ENCODE measurements at regions not wholly inside any gene's neighbourhood (a gene's known extent, or its start where the extent isn't known, plus 50 kb on each side); places are given as distances from the start of the nearest gene placed in this dataset.
"Not testable (repeated sequence)": the region's sequence is repeated elsewhere in the genome, so short reads cannot be mapped to it uniquely, and the experiment has no call there.

DNA sequence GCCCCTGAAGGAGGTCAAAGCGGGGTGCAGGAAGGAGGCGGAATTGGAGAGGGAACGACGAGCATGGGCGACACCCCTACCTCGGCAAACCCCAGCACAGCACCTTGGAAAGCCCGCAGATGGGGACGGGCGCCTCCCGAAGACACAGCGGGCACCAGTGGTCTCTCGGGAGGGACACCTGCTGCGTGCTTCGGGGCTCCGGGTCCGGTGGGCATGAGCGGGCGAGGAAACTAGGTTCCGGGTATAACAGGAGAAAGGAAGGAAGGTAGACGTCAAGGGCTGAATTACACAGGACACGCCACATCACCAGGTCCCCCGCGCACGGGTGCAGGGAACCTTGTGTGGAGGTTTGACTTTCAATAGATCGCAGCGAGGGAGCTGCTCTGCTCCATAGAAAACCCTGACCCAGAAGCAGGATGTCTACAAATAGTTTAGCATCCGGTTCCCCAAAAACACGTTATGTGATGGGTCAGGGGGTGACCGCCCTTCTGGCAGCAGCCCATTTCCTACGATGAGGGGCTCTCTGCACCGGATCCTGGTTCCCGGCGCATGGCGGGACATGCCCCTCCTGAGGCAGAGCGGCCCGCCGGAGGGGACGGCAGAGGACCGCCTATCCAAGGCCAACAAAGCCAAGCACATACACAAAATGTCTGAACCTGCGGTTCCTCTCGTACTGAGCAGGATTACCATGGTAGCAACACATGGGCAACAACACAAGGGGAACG is 196.9 kb downstream of the ALG10 start:
- TF ChIP-seq, protein P1, sequence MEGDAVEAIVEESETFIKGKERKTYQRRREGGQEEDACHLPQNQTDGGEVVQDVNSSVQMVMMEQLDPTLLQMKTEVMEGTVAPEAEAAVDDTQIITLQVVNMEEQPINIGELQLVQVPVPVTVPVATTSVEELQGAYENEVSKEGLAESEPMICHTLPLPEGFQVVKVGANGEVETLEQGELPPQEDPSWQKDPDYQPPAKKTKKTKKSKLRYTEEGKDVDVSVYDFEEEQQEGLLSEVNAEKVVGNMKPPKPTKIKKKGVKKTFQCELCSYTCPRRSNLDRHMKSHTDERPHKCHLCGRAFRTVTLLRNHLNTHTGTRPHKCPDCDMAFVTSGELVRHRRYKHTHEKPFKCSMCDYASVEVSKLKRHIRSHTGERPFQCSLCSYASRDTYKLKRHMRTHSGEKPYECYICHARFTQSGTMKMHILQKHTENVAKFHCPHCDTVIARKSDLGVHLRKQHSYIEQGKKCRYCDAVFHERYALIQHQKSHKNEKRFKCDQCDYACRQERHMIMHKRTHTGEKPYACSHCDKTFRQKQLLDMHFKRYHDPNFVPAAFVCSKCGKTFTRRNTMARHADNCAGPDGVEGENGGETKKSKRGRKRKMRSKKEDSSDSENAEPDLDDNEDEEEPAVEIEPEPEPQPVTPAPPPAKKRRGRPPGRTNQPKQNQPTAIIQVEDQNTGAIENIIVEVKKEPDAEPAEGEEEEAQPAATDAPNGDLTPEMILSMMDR (IDR thresholded peaks at IDR 0.05; ENCODE audit: insufficient read depth, low read depth, low read length, missing control alignments): no peak
- no peak for DNase-seq (ENCODE audit: low read depth)
- no peak overlapping the region for H3K4me3 ChIP-seq (ENCODE audit: low read length)

DNA sequence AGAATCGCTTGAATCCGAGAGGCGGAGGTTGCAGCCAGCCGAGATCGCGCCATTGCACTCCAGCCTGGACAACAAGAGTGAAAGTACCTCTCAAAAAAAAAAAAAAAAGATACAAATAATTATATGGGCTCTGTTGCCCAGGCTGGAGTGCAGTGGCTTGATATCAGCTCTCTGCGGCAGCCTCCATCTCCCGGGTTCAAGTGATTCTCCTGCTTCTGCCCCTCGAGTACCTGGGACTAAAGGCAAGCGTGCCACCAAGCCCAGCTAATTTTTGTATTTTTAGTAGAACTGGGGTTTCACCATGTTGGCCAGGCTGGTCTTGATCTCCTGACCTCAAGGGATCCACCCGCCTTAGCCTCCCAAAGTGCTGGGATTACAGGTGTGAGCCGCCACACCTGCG is 197.8 kb downstream of the ALG10 start:
- DNase-seq (ENCODE audit: low read depth); H3K4me3 ChIP-seq (ENCODE audit: low read length): not testable (repeated sequence)

DNA sequence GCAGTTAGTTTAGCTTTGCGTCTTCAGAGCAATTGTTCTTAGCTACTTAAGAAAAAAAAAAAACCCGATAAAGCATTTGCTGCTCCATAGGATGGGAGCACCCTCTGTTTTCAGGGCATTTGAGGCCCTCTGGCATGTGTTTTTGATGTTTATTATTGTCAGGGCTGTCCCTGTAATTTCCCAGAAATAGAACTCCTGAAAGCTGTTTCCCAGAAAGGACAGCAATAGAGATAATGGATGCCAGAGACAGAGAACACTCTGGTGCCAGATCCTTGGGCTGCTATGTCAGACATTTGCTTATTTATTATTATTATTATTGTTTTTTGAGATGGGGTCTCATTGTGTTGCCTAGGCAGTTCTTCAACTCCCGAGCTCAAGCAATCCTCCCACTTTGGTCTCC is 201.3 kb downstream of the ALG10 start:
- no peak for DNase-seq (ENCODE audit: low read depth)
- TF ChIP-seq, protein P1 (IDR thresholded peaks at IDR 0.05; ENCODE audit: insufficient read depth, low read depth, low read length, missing control alignments): no peak
- H3K4me3 ChIP-seq (ENCODE audit: low read length): no peak overlapping the region

GRCh38 chr12:34226044-34226443 is 203.7 kb downstream of the ALG10 start:
- not testable (repeated sequence) for DNase-seq (ENCODE audit: low read depth); H3K4me3 ChIP-seq (ENCODE audit: low read length)

GRCh38 chr12:34228046-34228445 is 205.8 kb downstream of the ALG10 start:
- not testable (repeated sequence) for DNase-seq (ENCODE audit: low read depth); H3K4me3 ChIP-seq (ENCODE audit: low read length)

DNA sequence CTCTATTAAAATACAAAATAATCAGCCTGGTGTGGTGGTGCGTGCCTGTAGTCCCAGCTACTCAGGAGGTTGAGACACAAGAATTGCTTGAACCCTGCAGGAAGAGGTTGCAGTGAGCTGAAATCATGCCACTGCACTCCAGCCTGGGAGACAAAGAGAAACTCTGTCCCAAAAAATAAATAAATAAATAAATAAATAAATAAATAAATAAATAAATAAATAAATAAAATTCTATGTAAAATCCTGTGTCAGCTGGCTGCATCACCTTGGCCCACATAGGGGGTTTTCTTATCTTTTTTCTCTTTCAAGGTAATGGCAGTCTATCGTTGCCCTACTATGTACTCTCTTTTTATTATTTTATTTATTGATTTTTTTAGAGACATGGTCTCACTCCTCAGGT is 206.7 kb downstream of the ALG10 start:
- not testable (repeated sequence) for H3K4me3 ChIP-seq (ENCODE audit: low read length); DNase-seq (ENCODE audit: low read depth)

DNA sequence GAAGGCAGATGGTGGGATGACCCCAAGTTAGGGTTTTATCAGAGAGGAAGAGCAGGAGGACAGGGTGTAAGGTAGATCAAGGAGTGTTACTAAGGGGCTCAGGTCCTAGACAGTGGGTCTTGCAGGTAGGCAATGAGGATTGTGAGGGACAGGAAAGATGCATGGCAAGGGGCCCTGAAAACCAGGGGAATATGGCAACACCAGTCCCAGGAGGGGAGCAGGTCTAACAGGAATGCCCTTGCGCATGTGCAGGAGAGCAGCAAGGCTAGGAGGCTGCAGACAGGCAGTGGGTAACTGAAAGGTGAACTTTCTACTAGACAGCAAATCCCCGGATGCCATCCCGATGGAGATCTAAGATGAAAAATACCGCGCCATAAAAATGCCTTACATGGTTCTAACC is 211.3 kb downstream of the ALG10 start:
- TF ChIP-seq, protein P1 (IDR thresholded peaks at IDR 0.05; ENCODE audit: insufficient read depth, low read depth, low read length, missing control alignments): no peak
- no peak overlapping the region for H3K4me3 ChIP-seq (ENCODE audit: low read length)
- no peak for DNase-seq (ENCODE audit: low read depth)

- TF ChIP-seq, protein P1 (IDR thresholded peaks at IDR 0.05; ENCODE audit: insufficient read depth, low read depth, low read length, missing control alignments): no peak
- H3K4me3 ChIP-seq (ENCODE audit: low read length): no peak overlapping the region
- DNase-seq (ENCODE audit: low read depth): no peak
Observed at GRCh38 chr12:34236073-34236472, 213.8 kb downstream of the ALG10 start.

DNA sequence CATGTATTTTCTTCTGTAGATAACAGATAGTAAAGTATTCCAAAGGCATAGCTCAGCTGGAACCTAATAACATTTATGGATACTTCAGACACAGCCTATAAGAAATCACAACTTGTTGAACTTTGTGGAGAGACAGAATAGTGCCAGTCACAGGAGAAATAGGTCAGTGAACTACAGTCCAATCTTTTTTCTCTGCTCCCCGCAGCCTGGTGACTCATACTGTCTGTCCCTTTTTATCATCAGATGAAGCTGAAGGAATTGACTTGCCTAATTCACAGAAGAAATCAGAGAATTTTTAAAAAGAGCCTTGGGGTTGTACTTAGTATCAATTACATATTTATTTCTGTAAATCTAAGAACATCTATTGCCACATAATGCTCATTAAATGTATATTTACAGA is 222.3 kb downstream of the ALG10 start:
- DNase-seq (ENCODE audit: low read depth): no peak
- TF ChIP-seq, protein P1 (IDR thresholded peaks at IDR 0.05; ENCODE audit: insufficient read depth, low read depth, low read length, missing control alignments): no peak
- no peak overlapping the region for H3K4me3 ChIP-seq (ENCODE audit: low read length)
